GM12878 (cell line): ENCODE measurements at regions not wholly inside any gene's neighbourhood (a gene's known extent, or its start where the extent isn't known, plus 50 kb on each side); places are given as distances from the start of the nearest gene placed in this dataset.

Experiments
- BCLAF1 ChIP-seq: fragments of 450-650 bp; IDR thresholded peaks from 2 replicates; pipeline ENCODE4 v1.6.1; 2017; ENCODE audit warnings: antibody characterized with exemption, mild to moderate bottlenecking, moderate library complexity
- HDAC2 ChIP-seq: fragments of 200-600 bp; sonication (generic); IDR thresholded peaks from 2 replicates; pipeline ENCODE4 v1.6.1; 2017
- HDGF ChIP-seq: fragments of 450-650 bp; IDR thresholded peaks from 2 replicates; pipeline ENCODE4 v1.6.1; 2016; ENCODE audit warnings: antibody characterized with exemption
- RB1 ChIP-seq: fragments of 450-650 bp; formaldehyde crosslinking; IDR thresholded peaks from 2 replicates; pipeline ENCODE4 v1.6.1; 2017; ENCODE audit warnings: mild to moderate bottlenecking, borderline replicate concordance
- SMARCA5 ChIP-seq: fragments of 450-650 bp; IDR thresholded peaks from 2 replicates; pipeline ENCODE4 v1.6.1; 2017; ENCODE audit warnings: mild to moderate bottlenecking
- ZBED1 ChIP-seq: IDR thresholded peaks from 2 replicates; pipeline ENCODE4 v1.6.1; 2016; ENCODE audit warnings: borderline replicate concordance
- TF ChIP-seq, protein P1 (sequence below): fragments of 450-650 bp; IDR thresholded peaks from 2 replicates; pipeline ENCODE4 v1.6.1; 2017; ENCODE audit warnings: mild to moderate bottlenecking, moderate library complexity
- TF ChIP-seq, protein P2 (sequence below): IDR thresholded peaks from 2 replicates; pipeline ENCODE4 v1.6.1; 2011; ENCODE audit warnings: borderline replicate concordance, low read depth, mild to moderate bottlenecking, moderate library complexity, low read length; ENCODE audit not compliant: insufficient read depth, poor library complexity, severe bottlenecking

GRCh38 chr1:187790724-187791123 lies 962.0 kb downstream of the PLA2G4A start (continued):
- TF ChIP-seq BCLAF1, result no peak
- TF ChIP-seq, protein P1, sequence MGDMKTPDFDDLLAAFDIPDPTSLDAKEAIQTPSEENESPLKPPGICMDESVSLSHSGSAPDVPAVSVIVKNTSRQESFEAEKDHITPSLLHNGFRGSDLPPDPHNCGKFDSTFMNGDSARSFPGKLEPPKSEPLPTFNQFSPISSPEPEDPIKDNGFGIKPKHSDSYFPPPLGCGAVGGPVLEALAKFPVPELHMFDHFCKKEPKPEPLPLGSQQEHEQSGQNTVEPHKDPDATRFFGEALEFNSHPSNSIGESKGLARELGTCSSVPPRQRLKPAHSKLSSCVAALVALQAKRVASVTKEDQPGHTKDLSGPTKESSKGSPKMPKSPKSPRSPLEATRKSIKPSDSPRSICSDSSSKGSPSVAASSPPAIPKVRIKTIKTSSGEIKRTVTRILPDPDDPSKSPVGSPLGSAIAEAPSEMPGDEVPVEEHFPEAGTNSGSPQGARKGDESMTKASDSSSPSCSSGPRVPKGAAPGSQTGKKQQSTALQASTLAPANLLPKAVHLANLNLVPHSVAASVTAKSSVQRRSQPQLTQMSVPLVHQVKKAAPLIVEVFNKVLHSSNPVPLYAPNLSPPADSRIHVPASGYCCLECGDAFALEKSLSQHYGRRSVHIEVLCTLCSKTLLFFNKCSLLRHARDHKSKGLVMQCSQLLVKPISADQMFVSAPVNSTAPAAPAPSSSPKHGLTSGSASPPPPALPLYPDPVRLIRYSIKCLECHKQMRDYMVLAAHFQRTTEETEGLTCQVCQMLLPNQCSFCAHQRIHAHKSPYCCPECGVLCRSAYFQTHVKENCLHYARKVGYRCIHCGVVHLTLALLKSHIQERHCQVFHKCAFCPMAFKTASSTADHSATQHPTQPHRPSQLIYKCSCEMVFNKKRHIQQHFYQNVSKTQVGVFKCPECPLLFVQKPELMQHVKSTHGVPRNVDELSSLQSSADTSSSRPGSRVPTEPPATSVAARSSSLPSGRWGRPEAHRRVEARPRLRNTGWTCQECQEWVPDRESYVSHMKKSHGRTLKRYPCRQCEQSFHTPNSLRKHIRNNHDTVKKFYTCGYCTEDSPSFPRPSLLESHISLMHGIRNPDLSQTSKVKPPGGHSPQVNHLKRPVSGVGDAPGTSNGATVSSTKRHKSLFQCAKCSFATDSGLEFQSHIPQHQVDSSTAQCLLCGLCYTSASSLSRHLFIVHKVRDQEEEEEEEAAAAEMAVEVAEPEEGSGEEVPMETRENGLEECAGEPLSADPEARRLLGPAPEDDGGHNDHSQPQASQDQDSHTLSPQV, result no peak
- TF ChIP-seq RB1, result no peak
- TF ChIP-seq SMARCA5, result no peak
- TF ChIP-seq, protein P2, sequence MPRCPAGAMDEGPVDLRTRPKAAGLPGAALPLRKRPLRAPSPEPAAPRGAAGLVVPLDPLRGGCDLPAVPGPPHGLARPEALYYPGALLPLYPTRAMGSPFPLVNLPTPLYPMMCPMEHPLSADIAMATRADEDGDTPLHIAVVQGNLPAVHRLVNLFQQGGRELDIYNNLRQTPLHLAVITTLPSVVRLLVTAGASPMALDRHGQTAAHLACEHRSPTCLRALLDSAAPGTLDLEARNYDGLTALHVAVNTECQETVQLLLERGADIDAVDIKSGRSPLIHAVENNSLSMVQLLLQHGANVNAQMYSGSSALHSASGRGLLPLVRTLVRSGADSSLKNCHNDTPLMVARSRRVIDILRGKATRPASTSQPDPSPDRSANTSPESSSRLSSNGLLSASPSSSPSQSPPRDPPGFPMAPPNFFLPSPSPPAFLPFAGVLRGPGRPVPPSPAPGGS, result no peak
- TF ChIP-seq HDGF, result no peak
- no peak for TF ChIP-seq ZBED1
- TF ChIP-seq HDAC2, result no peak
- TF ChIP-seq, all 136 proteins: peak for 0
